ENCODE measurements at regions not wholly inside any gene's neighbourhood (a gene's known extent, or its start where the extent isn't known, plus 50 kb on each side); places are given as distances from the start of the nearest gene placed in this dataset.

- TF ChIP-seq EZH2phosphoT487 (IDR thresholded peaks at IDR 0.05; ENCODE audit: insufficient read depth, low read depth), result no peak
- TF ChIP-seq EZH2 (IDR thresholded peaks at IDR 0.05; ENCODE audit: insufficient read depth, poor library complexity, severe bottlenecking), result no peak
Measured at GRCh38 chr10:6885284-6885683, 305.2 kb upstream of the PRKCQ start.
